ENCODE measurements at regions not wholly inside any gene's neighbourhood (a gene's known extent, or its start where the extent isn't known, plus 50 kb on each side); places are given as distances from the start of the nearest gene placed in this dataset.

DNA sequence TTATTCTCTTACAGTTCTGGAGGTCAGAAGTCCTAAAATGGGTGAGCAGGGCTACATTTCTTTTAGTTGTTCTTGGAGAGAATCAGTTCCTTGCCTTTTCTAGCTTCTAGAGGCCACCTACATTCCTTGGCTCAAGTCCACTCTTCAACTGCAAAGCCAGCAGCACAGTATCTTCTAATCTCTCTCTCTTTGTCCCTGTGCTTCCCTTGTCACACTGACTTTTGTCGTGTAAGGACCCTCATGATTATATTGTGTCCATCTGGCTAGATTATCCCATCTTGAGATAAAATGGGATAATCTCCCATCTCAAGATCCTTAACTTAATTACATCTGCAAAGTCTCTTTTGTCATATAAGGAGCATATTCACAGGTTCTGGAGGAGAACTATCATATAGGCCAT lies 359.0 kb downstream of the ADRA2A start:
- TF ChIP-seq, protein P1, sequence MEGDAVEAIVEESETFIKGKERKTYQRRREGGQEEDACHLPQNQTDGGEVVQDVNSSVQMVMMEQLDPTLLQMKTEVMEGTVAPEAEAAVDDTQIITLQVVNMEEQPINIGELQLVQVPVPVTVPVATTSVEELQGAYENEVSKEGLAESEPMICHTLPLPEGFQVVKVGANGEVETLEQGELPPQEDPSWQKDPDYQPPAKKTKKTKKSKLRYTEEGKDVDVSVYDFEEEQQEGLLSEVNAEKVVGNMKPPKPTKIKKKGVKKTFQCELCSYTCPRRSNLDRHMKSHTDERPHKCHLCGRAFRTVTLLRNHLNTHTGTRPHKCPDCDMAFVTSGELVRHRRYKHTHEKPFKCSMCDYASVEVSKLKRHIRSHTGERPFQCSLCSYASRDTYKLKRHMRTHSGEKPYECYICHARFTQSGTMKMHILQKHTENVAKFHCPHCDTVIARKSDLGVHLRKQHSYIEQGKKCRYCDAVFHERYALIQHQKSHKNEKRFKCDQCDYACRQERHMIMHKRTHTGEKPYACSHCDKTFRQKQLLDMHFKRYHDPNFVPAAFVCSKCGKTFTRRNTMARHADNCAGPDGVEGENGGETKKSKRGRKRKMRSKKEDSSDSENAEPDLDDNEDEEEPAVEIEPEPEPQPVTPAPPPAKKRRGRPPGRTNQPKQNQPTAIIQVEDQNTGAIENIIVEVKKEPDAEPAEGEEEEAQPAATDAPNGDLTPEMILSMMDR (IDR thresholded peaks at IDR 0.05; ENCODE audit: insufficient read depth, low read depth, low read length) = no peak
- H3K4me3 ChIP-seq (ENCODE audit: low read depth, low read length) = no peak overlapping the region
- no peaks in the 10 kb centered on the region for H3K27me3 ChIP-seq (ENCODE audit: control insufficient read depth, insufficient read depth, low read length)
- ChIA-PET CTCF (interaction anchor here (0.6 kb wide), 1 partner anchor 13 kb away, joined by 3 read pairs; no protein-coding TSS in a partner anchor), POLR2A (no interaction called here)
- DNase-seq (ENCODE audit: low read depth) = no peak
- H3K36me3 ChIP-seq (ENCODE audit: control insufficient read depth, insufficient read depth, low read length) = no peaks in the 10 kb centered on the region

DNA sequence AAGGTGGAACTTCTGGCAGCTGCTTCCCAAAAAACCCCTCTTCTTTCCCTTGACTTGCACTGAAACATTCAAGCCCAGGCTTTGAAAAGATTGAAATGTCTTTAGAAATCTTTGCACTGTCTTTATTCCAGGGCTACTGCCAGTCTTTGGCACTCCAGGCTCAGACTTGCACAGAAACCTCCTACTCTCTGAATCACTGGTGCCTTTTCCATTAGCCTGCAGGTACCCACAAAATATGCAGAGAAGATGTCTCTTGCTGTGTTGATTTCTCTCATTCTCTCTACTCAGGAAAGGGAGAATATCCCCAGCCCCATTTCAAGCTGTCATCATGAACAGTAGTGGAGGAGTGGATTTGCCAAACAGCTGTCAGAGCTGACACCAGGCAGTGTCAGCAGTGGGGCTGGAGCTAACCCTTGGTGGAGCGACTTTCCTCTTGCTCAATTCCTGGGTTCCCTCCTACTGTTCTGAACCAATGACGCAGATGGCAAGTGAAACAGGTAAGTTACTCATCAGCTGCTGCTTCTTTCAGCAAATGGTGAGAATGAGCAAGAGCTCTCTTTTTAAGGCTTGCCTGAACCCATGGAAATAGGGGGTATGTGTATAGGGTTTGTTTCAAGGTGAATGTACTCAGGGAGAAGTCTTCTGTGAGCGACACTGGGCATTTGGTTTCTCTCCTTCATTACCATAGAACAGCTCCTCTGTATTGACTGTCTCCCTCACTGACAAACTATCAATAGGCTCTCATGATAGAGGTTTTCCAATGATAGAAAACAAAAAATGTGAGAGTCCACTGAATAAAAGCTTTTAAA lies 362.4 kb downstream of the ADRA2A start:
- Histone ChIP-seq H3K4me3 (ENCODE audit: low read depth, low read length) (no peak overlapping the region), H3K27me3 (ENCODE audit: control insufficient read depth, insufficient read depth, low read length) (no peaks in the 10 kb centered on the region), H3K36me3 (ENCODE audit: control insufficient read depth, insufficient read depth, low read length) (no peaks in the 10 kb centered on the region)
- TF ChIP-seq, protein P1 (IDR thresholded peaks at IDR 0.05; ENCODE audit: insufficient read depth, low read depth, low read length) = no peak
- CTCF ChIA-PET = interaction anchor here (0.9 kb wide), 2 partner anchors 15 to 160 kb away, joined by 3 read pairs; no protein-coding TSS in a partner anchor
- no peak for DNase-seq (ENCODE audit: low read depth)
- POLR2A ChIA-PET = no interaction called here

DNA sequence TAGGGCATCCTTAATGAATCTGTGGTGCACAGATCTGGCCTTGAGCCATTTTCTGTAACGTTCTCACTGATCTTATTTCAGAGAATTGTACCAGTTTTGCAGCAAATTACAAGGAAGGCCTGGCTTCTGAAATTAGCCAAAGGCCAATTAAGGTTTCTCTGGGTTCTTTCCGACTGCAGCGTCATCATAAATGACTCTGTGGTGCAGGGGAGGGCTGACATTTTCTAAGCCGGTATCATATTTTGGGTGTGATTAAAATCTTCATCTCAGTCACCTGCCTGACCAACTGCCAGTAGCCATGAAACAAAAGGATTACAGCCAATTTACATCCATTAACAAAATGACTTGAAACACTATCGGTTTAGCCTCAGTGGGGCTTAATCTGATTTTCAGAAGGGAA lies 363.7 kb downstream of the ADRA2A start:
- no peak for DNase-seq (ENCODE audit: low read depth)
- CTCF ChIA-PET = no interaction called here
- TF ChIP-seq, protein P1 (IDR thresholded peaks at IDR 0.05; ENCODE audit: insufficient read depth, low read depth, low read length) = no peak
- H3K36me3 ChIP-seq (ENCODE audit: control insufficient read depth, insufficient read depth, low read length) = no peaks in the 10 kb centered on the region
- H3K4me3 ChIP-seq (ENCODE audit: low read depth, low read length) = no peak overlapping the region
- no peaks in the 10 kb centered on the region for H3K27me3 ChIP-seq (ENCODE audit: control insufficient read depth, insufficient read depth, low read length)
- POLR2A ChIA-PET = no interaction called here

DNA sequence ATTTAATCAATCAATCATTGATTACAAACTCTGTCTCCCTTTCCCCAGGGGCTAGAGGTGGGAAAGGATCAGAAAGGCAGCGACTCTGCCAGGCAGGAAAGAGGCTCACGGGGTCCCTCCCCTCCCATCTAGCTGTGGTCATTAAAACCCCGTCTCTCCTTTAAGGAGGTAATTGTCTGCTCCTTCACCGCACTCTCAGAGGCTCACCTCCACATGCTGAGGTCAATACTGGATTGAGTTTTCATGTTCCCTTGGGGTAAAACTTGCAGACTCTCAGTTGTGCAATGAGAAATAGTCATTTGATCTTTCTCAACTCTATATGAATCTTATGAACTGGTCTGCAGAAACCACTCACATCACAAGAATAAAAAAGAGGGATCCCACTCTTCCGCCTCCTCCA lies 368.8 kb downstream of the ADRA2A start:
- no peaks in the 10 kb centered on the region for H3K36me3 ChIP-seq (ENCODE audit: control insufficient read depth, insufficient read depth, low read length)
- H3K4me3 ChIP-seq (ENCODE audit: low read depth, low read length) = no peak overlapping the region
- ChIA-PET CTCF (no interaction called here), POLR2A (no interaction called here)
- TF ChIP-seq, protein P1 (IDR thresholded peaks at IDR 0.05; ENCODE audit: insufficient read depth, low read depth, low read length) = no peak
- no peak for DNase-seq (ENCODE audit: low read depth)
- H3K27me3 ChIP-seq (ENCODE audit: control insufficient read depth, insufficient read depth, low read length) = no peaks in the 10 kb centered on the region

DNA sequence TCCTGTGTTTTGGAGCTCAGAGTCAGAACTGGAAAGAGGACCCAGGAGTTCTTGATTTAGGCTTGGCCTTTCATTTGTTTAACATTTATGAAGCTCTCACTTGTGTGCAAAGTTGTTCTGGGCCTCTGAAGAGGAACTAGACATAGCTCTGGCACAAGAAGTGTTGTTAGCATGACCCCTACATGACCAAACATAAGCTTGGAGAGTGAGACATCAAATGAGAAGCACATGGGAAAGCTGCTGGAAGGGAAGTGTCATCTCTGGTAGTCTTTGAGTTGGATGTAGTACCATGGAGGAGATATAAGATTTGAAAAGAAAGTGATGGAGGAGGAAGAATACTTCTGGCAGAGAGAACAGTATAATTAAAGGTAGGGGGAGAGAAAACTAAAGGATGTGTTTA lies 370.1 kb downstream of the ADRA2A start:
- no peak for DNase-seq (ENCODE audit: low read depth)
- CTCF ChIA-PET = no interaction called here

More for the DNA sequence above, 370.1 kb downstream of the ADRA2A start:
- POLR2A ChIA-PET = no interaction called here
- TF ChIP-seq, protein P1 (IDR thresholded peaks at IDR 0.05; ENCODE audit: insufficient read depth, low read depth, low read length) = no peak
- Histone ChIP-seq H3K4me3 (ENCODE audit: low read depth, low read length) (no peak overlapping the region), H3K27me3 (ENCODE audit: control insufficient read depth, insufficient read depth, low read length) (no peaks in the 10 kb centered on the region), H3K36me3 (ENCODE audit: control insufficient read depth, insufficient read depth, low read length) (no peaks in the 10 kb centered on the region)

Data from BJ (cell line).